HG02870 (cell line): ENCODE measurements at regions not wholly inside any gene's neighbourhood (a gene's known extent, or its start where the extent isn't known, plus 50 kb on each side); places are given as distances from the start of the nearest gene placed in this dataset.
"Not testable (repeated sequence)": the region's sequence is repeated elsewhere in the genome, so short reads cannot be mapped to it uniquely, and the experiment has no call there.

Experiments
- ATAC-seq: cut with Tn5 transposase; IDR thresholded peaks from one replicate; pipeline ENCODE4 v1.9.1; 2021; ENCODE audit warnings: mild to moderate bottlenecking, moderate library complexity; ENCODE audit not compliant: unreplicated experiment

- ATAC-seq = no peak
These were observed 387.8 kb downstream of the PTH2R start for GRCh38 chr2:208794288-208794975.

GRCh38 chr2:208798698-208799097 lies 392.1 kb downstream of the PTH2R start:
- ATAC-seq = no peak

- ATAC-seq = no peak
These were observed 392.8 kb downstream of the PTH2R start for GRCh38 chr2:208799397-208799796.

GRCh38 chr2:208800887-208801286 lies 394.3 kb downstream of the PTH2R start:
- not testable (repeated sequence) for ATAC-seq

GRCh38 chr2:208807756-208808155 lies 401.2 kb downstream of the PTH2R start:
- ATAC-seq = no peak

GRCh38 chr2:208811885-208812284 lies 405.3 kb downstream of the PTH2R start:
- not testable (repeated sequence) for ATAC-seq

- ATAC-seq = no peak
These were observed 412.6 kb downstream of the PTH2R start for GRCh38 chr2:208819190-208819589.

- no peak for ATAC-seq
These were observed 413.6 kb downstream of the PTH2R start for GRCh38 chr2:208820014-208820688.

GRCh38 chr2:208827109-208827508 lies 420.5 kb downstream of the PTH2R start:
- ATAC-seq = no peak

GRCh38 chr2:208827549-208828221 lies 421.1 kb downstream of the PTH2R start:
- ATAC-seq = no peak

- ATAC-seq = no peak
These were observed 423.6 kb downstream of the PTH2R start for GRCh38 chr2:208830203-208830602.

GRCh38 chr2:208847651-208848050 lies 441.1 kb downstream of the PTH2R start:
- no peak for ATAC-seq

- ATAC-seq = no peak
These were observed 448.1 kb downstream of the PTH2R start for GRCh38 chr2:208854717-208855116.

GRCh38 chr2:208867374-208867773 lies 460.8 kb downstream of the PTH2R start:
- no peak for ATAC-seq

GRCh38 chr2:208872591-208872990 lies 466.0 kb downstream of the PTH2R start:
- peak; percentile 70 for ATAC-seq

GRCh38 chr2:208879666-208880065 lies 473.1 kb downstream of the PTH2R start:
- ATAC-seq = no peak

GRCh38 chr2:208880171-208880570 lies 473.6 kb downstream of the PTH2R start:
- no peak for ATAC-seq

- ATAC-seq = no peak
These were observed 483.9 kb downstream of the PTH2R start for GRCh38 chr2:208890486-208890885.

GRCh38 chr2:208892203-208892602 lies 485.6 kb downstream of the PTH2R start:
- no peak for ATAC-seq

- ATAC-seq = no peak
These were observed 499.7 kb downstream of the PTH2R start for GRCh38 chr2:208906330-208906729.

GRCh38 chr2:208915401-208915800 lies 508.4 kb upstream of the MAP2 start:
- no peak for ATAC-seq

GRCh38 chr2:208916881-208917280 lies 507.0 kb upstream of the MAP2 start:
- no peak for ATAC-seq
